HCT116 (cell line): ENCODE measurements at regions not wholly inside any gene's neighbourhood (a gene's known extent, or its start where the extent isn't known, plus 50 kb on each side); places are given as distances from the start of the nearest gene placed in this dataset.

Source experiments
- ATAC-seq: fragments of 200-7000 bp; cut with Tn5 transposase; 2 replicates; pipeline ENCODE4 v1.9.1; 2020; ENCODE audit warnings: mild to moderate bottlenecking, moderate library complexity
- BruUV-seq: library from RNA; stranded (reverse); fragments of 400-500 nt; replicated peaks from 2 replicates; lab custom pipeline; 2021; lab: Mats Ljungman, UMichigan
- CTCF ChIA-PET: fragments of 300-600 bp; sonication (Branson Sonifier 250); formaldehyde crosslinking; loops from one replicate; lab custom pipeline; 2021; ENCODE audit warnings: antibody characterized with exemption; lab: Charles Lee
- POLR2A ChIA-PET: fragments of 300-600, 350-600 bp; sonication (Branson Sonifier 250); formaldehyde crosslinking; loops from one replicate; lab custom pipeline; 2021; ENCODE audit warnings: antibody characterized with exemption; lab: Charles Lee
- RAD21 ChIA-PET, 2 experiments: fragments of 300-600 bp; sonication (Branson Sonifier 250); formaldehyde crosslinking; loops; one replicate each; lab custom pipeline; 2023; ENCODE audit warnings: low total read pairs in 2 of 2; ENCODE audit not compliant: uncharacterized antibody in 2 of 2, unreplicated experiment in 2 of 2, low non-redundant PET in 1 of 2; lab: Charles Lee
- DNase-seq: peaks from one replicate; pipeline ENCODE4 v3.0.0-alpha.2; 2010; ENCODE audit warnings: low read depth, low spot score
- H2AFZ ChIP-seq: fragments of 200-600 bp; shearing (Covaris generic), sonication (generic); 2 replicates; pipeline ENCODE4 v1.6.1; 2017; ENCODE audit warnings: low read depth, mixed run types, mixed read lengths, antibody characterized with exemption, low read length; ENCODE audit not compliant: poor library complexity, severe bottlenecking
- H3K27ac ChIP-seq: 2 replicates; pipeline ENCODE4 v1.5.1; 2012; ENCODE audit warnings: low read depth, low read length
- H3K27me3 ChIP-seq: fragments of 200-600 bp; sonication (generic); 2 replicates; pipeline ENCODE4 v1.6.1; 2016; ENCODE audit warnings: mixed run types, low read length, mixed read lengths; ENCODE audit not compliant: insufficient read depth
- H3K36me3 ChIP-seq, 2 experiments: fragments of 200-500 bp in 1 of 2; fragments of 200-600 bp in 1 of 2; sonication (Bioruptor generic) in 1 of 2; sonication (generic) in 1 of 2; 2 replicates each; pipeline versions ENCODE4 v1.5.1 to v1.6.1; 2014 to 2016; ENCODE audit warnings: low read length in 2 of 2, inconsistent platforms in 1 of 2, mixed read lengths in 1 of 2, mixed run types in 1 of 2; ENCODE audit not compliant: insufficient read depth in 2 of 2, control insufficient read depth in 1 of 2
- H3K4me1 ChIP-seq, 2 experiments: fragments of 200-600 bp in 1 of 2; sonication (generic) in 1 of 2; 2 replicates each; pipeline versions ENCODE4 v1.5.1 to v1.6.1; 2012 to 2017; ENCODE audit warnings: low read length in 2 of 2, inconsistent platforms in 1 of 2, mild to moderate bottlenecking in 1 of 2, mixed read lengths in 1 of 2, mixed run types in 1 of 2, moderate library complexity in 1 of 2; ENCODE audit not compliant: insufficient read depth in 2 of 2, control insufficient read depth in 1 of 2
- H3K4me2 ChIP-seq: fragments of 200-600 bp; sonication (generic); 2 replicates; pipeline ENCODE4 v1.6.1; 2017; ENCODE audit warnings: mixed run types, low read length, mixed read lengths
- H3K4me3 ChIP-seq, 2 experiments: fragments of 200-600 bp in 1 of 2; sonication (generic) in 1 of 2; replicated peaks in 1 of 2; 2 replicates each; pipeline ENCODE4 v1.5.1; 2011 to 2016; ENCODE audit warnings: low read length in 2 of 2, control low read depth in 1 of 2, low read depth in 1 of 2, mild to moderate bottlenecking in 1 of 2, mixed read lengths in 1 of 2, mixed run types in 1 of 2
- H3K79me2 ChIP-seq: fragments of 200-600 bp; sonication (generic); 2 replicates; pipeline ENCODE4 v1.6.1; 2017; ENCODE audit warnings: mild to moderate bottlenecking, mixed run types, low read length, moderate library complexity, mixed read lengths; ENCODE audit not compliant: insufficient read depth
- H3K9ac ChIP-seq: fragments of 200-600 bp; sonication (generic); 2 replicates; pipeline ENCODE4 v1.6.1; 2016; ENCODE audit warnings: low read length, mixed read lengths
- H3K9me2 ChIP-seq: fragments of 200-600 bp; sonication (generic), shearing (Covaris generic); 2 replicates; pipeline ENCODE4 v1.6.1; 2017; ENCODE audit warnings: mixed run types, mild to moderate bottlenecking, moderate library complexity; ENCODE audit not compliant: insufficient read depth
- H3K9me3 ChIP-seq, 2 experiments: fragments of 200-500 bp in 1 of 2; fragments of 200-600 bp in 1 of 2; sonication (Bioruptor generic) in 1 of 2; sonication (generic) in 1 of 2; 2 replicates each; pipeline ENCODE4 v1.6.1; 2014 to 2017; ENCODE audit warnings: low read length in 2 of 2, mixed read lengths in 2 of 2, inconsistent platforms in 1 of 2, low read depth in 1 of 2, mild to moderate bottlenecking in 1 of 2, mixed run types in 1 of 2, moderate library complexity in 1 of 2; ENCODE audit not compliant: control insufficient read depth in 1 of 2, insufficient read depth in 1 of 2
- H4K20me1 ChIP-seq: fragments of 200-600 bp; sonication (generic), shearing (Covaris generic); 2 replicates; pipeline ENCODE4 v1.6.1; 2017; ENCODE audit warnings: mixed run types, mild to moderate bottlenecking, moderate library complexity; ENCODE audit not compliant: insufficient read depth
- EGR1 ChIP-seq: IDR thresholded peaks from 2 replicates; pipeline ENCODE4 v1.6.1; 2012; ENCODE audit warnings: low read depth
- REST ChIP-seq: IDR thresholded peaks from 2 replicates; pipeline ENCODE4 v1.6.1; 2012; ENCODE audit warnings: low read depth
- ZBTB33 ChIP-seq: IDR thresholded peaks from 2 replicates; pipeline ENCODE4 v1.6.1; 2011; ENCODE audit warnings: mild to moderate bottlenecking, low read length, moderate library complexity; ENCODE audit not compliant: insufficient replicate concordance; ENCODE audit errors: extremely low read depth
- intact Hi-C: fragments of 100-400 bp; cut with micrococcal nuclease; formaldehyde crosslinking; loops from 2 replicates; pipeline ENCODE4 v1.10.0; 2022

- no peaks in the 10 kb centered on the region for H3K9me3 ChIP-seq
- TF ChIP-seq EGR1: no peak
- no peak for TF ChIP-seq ZBTB33
- no peak for TF ChIP-seq REST
- H3K36me3 ChIP-seq: no peaks in the 10 kb centered on the region
- ChIA-PET CTCF (no interaction called here), POLR2A (no interaction called here), RAD21 (no interaction called here)
- H3K4me3 ChIP-seq: no peak overlapping the region
- no peaks in the 10 kb centered on the region for H3K27me3 ChIP-seq
- H2AFZ ChIP-seq: no peak overlapping the region
- no peaks in the 10 kb centered on the region for H3K9me2 ChIP-seq
- H3K4me1 ChIP-seq: peaks cover 0 to 8% of the 10 kb centered on the region in 2 experiments; a peak in 2 of 4 replicates
- intact Hi-C loops: no loop called here
- no peak overlapping the region for H3K4me2 ChIP-seq
- H3K9ac ChIP-seq: no peak overlapping the region
- H4K20me1 ChIP-seq: no peaks in the 10 kb centered on the region
- DNase-seq (no peak), ATAC-seq (no peak)
- no peaks in the 10 kb centered on the region for H3K79me2 ChIP-seq
- BruUV-seq: no TSS peak
- H3K27ac ChIP-seq: no peak overlapping the region
Measured at GRCh38 chr12:92034083-92034482, 111.6 kb downstream of the BTG1 start.
